ENCODE measurements at regions not wholly inside any gene's neighbourhood (a gene's known extent, or its start where the extent isn't known, plus 50 kb on each side); places are given as distances from the start of the nearest gene placed in this dataset.
A peak's percentile ranks its signal among the peaks of the same experiment; 100 is the strongest.

DNA sequence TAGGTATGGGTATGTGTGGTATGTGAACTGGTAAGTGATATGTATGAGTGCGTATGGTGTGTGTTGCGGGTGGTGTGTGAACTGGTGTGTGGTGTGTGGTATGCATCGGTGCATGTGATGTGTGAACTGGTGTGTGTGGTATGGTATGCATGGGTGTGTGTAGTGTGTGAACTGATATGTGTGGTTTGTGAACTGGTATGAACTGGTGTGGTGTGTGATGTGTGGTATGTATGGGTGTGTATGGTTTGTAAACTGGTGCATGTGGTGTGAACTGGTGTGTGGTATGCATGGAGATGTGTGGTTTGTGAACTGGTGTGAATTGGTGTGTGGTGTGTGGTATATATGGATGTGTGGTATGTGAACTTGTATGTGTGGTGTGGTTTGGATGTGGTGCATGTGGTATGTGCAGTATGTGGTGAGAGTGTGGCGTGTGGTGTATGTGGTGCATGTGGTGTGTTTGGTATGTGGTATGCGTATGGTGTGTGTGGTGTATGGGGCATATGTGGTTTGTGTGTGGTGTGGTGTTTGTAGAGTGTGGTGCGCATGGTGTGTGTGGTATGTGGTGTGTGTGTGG is 208.9 kb upstream of the TNP1 start:
- no peak for DNase-seq (ENCODE audit: low spot score)

- no peak for DNase-seq (ENCODE audit: low spot score)
Observed at GRCh38 chr2:217067787-217068186, 207.9 kb upstream of the TNP1 start.

DNA sequence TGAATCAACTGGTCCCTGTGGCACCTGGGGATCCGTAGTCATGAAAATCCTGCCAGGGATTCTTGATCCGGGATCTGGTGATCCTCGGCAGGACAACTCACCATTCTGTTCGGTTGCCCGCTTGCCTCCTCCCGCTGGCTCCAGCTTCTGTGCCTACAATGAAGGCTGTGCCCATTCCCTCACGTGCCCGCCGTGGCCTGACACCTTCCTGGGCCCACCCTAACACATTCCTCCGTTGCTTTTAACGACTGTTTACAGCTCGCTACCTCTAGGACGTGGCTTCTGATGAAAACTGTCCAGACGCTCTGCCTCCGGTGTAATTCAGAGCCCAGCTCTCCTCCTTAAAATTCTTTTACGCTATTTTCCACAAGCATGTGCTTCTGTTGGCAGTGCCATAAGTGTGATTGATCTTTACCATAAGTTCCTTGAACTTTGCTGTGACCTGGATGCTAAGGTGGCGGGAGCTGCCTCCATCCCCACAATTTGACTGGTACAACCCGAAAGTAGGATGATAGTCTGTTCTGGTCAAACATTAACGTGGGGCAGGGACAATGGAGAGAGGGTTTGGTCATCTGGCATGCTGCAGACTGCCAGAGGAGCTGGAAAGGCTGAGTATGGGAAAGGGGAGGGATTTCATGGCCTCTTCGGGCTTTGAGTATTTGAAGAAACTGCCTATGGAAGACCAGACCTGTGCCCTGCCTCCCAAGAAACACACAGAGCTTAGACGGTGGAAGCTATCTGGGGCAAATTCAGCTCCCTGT is 206.8 kb upstream of the TNP1 start:
- no peak for DNase-seq (ENCODE audit: low spot score)

GRCh38 chr2:217065695-217066405 is 206.0 kb upstream of the TNP1 start:
- peak; percentile 31 for DNase-seq (ENCODE audit: low spot score)

DNA sequence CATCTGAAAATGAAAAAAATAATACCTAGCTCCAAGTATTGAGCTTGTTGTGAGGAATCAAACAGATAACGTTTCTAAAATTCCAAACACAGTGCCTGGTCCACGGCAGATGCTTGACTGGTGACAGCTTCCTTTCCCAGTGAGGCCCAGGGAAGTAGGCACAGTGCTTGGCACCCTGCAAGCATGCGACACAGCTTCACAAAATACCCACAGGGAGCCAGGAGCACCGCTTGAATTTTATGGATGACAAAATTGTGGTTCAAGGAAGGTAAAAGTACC is 205.1 kb upstream of the TNP1 start:
- DNase-seq (ENCODE audit: low spot score): no peak

- DNase-seq (ENCODE audit: low spot score): no peak
Observed at GRCh38 chr2:217064234-217065011, 204.6 kb upstream of the TNP1 start.

GRCh38 chr2:217063238-217063755 is 203.4 kb upstream of the TNP1 start:
- DNase-seq (ENCODE audit: low spot score): no peak

- DNase-seq (ENCODE audit: low spot score): no peak
Observed at GRCh38 chr2:217062768-217063167, 202.9 kb upstream of the TNP1 start.

GRCh38 chr2:217061916-217062505 is 202.1 kb upstream of the TNP1 start:
- DNase-seq (ENCODE audit: low spot score): no peak

DNA sequence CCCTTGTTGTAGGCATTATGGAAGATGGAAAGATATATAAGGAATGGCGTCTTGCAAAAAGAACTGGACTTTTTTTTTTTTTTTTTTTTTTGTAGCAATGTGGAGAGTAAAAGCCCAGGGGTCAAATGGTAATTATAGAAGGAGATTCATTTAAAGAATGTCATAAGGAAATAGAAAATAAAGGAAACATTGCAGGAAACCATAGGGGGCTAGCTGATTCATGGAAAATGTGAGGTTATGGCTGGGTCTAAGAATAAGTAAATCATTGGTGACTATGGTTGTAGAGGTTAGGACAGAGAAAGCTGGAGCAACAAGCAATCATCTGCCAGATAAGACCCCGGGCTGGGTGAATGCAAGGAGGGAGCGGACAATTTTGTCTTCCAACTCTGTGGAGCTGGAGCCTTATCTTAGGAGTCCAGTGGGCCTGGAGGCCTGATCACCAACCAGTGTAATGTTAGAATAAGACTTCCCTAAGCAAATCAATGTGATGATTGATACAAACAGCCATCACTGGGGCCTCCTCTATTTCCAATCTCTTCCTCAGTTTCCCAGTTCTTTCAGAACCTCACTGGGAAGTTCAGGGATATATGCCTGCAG is 201.2 kb upstream of the TNP1 start:
- DNase-seq (ENCODE audit: low spot score): no peak

GRCh38 chr2:217060516-217060915 is 200.7 kb upstream of the TNP1 start:
- DNase-seq (ENCODE audit: low spot score): no peak

- peak; percentile 38 for DNase-seq (ENCODE audit: low spot score)
Observed at GRCh38 chr2:217058791-217059755, 199.2 kb upstream of the TNP1 start.

GRCh38 chr2:217057773-217058172 is 197.9 kb upstream of the TNP1 start:
- no peak for DNase-seq (ENCODE audit: low spot score)

DNA sequence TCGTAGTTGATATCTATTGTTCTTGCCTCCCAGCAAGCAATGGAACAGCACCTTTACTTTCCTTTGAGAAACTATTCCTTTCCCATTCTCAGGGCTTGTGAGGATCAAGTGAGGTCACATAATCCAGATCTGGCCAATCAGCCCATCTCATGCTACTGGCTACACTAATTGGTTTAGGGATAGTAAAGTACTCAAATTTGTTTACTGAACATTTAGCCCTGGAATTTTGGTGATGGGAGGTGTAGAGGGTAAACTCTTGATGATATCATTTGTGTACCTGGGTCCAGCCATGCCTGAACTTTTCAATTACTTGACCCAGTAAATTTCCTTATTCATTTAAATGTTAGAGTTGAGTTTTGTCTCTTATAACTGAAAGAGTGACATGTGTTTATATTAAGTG is 195.8 kb upstream of the TNP1 start:
- DNase-seq (ENCODE audit: low spot score): no peak

DNA sequence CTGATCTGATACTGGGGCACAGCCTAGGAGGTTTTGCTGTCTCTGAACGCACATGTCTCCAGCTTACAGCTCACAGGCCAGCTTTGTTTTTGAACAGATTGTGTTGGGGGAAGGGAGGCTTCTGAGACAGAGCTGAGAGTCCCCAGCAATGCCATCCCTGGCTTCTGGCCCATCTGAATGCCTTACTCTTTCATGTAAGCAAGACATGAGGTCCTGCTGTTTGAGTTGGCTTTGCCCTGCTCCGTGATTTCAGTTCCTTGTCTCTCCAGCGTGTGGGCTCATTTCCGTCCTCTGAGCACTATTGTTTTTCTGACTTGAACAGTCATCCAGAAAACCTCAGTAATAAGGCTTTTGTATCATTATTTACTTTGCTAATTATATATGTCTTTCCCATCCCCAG is 194.9 kb upstream of the TNP1 start:
- no peak for DNase-seq (ENCODE audit: low spot score)

GRCh38 chr2:217052856-217053577 is 193.2 kb upstream of the TNP1 start:
- no peak for DNase-seq (ENCODE audit: low spot score)

DNA sequence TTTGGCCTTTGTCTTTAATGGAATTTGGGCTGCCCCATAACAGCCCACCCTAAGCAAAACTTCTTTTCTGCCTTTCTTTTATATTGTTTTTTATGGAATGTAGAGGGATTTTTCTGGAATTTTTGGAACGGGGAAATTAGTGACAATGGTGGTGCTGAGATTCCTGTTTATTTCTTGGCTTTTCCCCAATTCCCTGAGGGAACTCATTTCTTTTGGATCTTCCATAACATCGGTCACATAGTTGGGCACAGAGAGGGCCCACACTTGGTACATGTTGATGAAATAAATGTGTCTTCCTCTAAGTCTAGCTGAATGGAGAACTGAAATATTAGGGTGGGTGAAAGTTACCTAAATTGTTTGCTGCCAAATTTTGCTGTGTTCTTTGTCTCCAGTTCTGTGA is 191.6 kb upstream of the TNP1 start:
- no peak for DNase-seq (ENCODE audit: low spot score)

- DNase-seq (ENCODE audit: low spot score): no peak
Observed at GRCh38 chr2:217049956-217050355, 190.1 kb upstream of the TNP1 start.

GRCh38 chr2:217049422-217049821 is 189.6 kb upstream of the TNP1 start:
- DNase-seq (ENCODE audit: low spot score): no peak

Data from HT-29 (cell line).